Right lobe of liver (tissue), 4 donors: ENCODE measurements at regions not wholly inside any gene's neighbourhood (a gene's known extent, or its start where the extent isn't known, plus 50 kb on each side); places are given as distances from the start of the nearest gene placed in this dataset.

Source experiments
- POLR2A ChIP-seq: fragments of 450-650 bp; IDR thresholded peaks from one replicate; pipeline ENCODE4 v1.6.1; 2017; ENCODE audit warnings: antibody characterized with exemption, mild to moderate bottlenecking
- TF ChIP-seq, protein P1 (sequence below), 4 donors: fragments of 200-600 bp in 3 of 4; fragments of 450-650 bp in 1 of 4; IDR thresholded peaks; one replicate each; pipeline versions ENCODE4 v1.5.1 to v1.8.0; 2016 to 2022; ENCODE audit warnings: antibody characterized with exemption in 4 of 4, mild to moderate bottlenecking in 2 of 4
- donor health status: DM: no; HTN: no; CAD: no.
- donor health status: DM: no; HTN: no; CAD: no.
- donor health status: DM: no; HTN: yes; CAD: no.

DNA sequence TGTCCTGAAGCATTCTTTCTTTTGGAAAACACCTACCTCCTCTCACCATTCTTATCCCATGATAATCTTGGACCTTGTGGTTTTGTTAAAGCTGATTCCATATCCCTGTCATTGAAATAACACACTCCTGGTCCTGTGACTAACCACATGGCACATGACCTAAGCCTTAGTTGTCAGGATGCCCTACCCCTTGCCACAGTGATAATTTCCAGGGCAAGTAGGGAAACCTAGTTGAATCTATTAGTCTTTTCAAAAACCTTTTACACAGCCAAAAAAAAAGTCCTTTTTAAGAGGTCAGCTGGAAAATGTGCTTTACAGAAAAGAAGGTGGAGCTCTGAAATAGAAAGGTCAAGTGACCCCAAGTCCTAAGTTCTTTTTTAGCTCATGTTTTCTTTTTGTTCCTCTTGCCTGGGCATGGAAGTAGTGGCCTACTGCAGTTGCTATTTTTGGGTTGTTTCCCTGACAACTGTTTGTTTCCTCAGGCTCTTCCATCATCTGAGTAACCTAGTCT, 608.4 kb downstream of the LRFN5 start:
- no peak for TF ChIP-seq POLR2A
- TF ChIP-seq, protein P1, sequence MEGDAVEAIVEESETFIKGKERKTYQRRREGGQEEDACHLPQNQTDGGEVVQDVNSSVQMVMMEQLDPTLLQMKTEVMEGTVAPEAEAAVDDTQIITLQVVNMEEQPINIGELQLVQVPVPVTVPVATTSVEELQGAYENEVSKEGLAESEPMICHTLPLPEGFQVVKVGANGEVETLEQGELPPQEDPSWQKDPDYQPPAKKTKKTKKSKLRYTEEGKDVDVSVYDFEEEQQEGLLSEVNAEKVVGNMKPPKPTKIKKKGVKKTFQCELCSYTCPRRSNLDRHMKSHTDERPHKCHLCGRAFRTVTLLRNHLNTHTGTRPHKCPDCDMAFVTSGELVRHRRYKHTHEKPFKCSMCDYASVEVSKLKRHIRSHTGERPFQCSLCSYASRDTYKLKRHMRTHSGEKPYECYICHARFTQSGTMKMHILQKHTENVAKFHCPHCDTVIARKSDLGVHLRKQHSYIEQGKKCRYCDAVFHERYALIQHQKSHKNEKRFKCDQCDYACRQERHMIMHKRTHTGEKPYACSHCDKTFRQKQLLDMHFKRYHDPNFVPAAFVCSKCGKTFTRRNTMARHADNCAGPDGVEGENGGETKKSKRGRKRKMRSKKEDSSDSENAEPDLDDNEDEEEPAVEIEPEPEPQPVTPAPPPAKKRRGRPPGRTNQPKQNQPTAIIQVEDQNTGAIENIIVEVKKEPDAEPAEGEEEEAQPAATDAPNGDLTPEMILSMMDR (IDR thresholded peaks at IDR 0.05), result no peak
